ENCODE measurements at regions not wholly inside any gene's neighbourhood (a gene's known extent, or its start where the extent isn't known, plus 50 kb on each side); places are given as distances from the start of the nearest gene placed in this dataset.
"Not testable (repeated sequence)": the region's sequence is repeated elsewhere in the genome, so short reads cannot be mapped to it uniquely, and the experiment has no call there.

- ChIA-PET POLR2A (no interaction called here), CTCF (no interaction called here)
These were observed 80.1 kb upstream of the CD55 start for GRCh38 chr1:207241164-207241934.

- CTCF ChIA-PET = no interaction called here
- POLR2A ChIA-PET = no interaction called here
These were observed 77.8 kb upstream of the CD55 start for GRCh38 chr1:207243442-207244408.

GRCh38 chr1:207244409-207244801, 77.1 kb upstream of the CD55 start:
- CTCF ChIA-PET = no interaction called here
- POLR2A ChIA-PET = no interaction called here

GRCh38 chr1:207245124-207245523, 76.4 kb upstream of the CD55 start:
- POLR2A ChIA-PET = no interaction called here
- CTCF ChIA-PET = no interaction called here

GRCh38 chr1:207248544-207249198, 72.8 kb upstream of the CD55 start:
- ChIA-PET POLR2A (no interaction called here), CTCF (no interaction called here)

GRCh38 chr1:207250431-207250830, 71.0 kb upstream of the CD55 start:
- POLR2A ChIA-PET = no interaction called here
- CTCF ChIA-PET = no interaction called here

GRCh38 chr1:207251066-207251465, 70.4 kb upstream of the CD55 start:
- ChIA-PET CTCF (no interaction called here), POLR2A (no interaction called here)

- POLR2A ChIA-PET = no interaction called here
- CTCF ChIA-PET = no interaction called here
These were observed 64.6 kb upstream of the CD55 start for GRCh38 chr1:207256869-207257268.

GRCh38 chr1:207259391-207259790, 62.1 kb upstream of the CD55 start:
- CTCF ChIA-PET = no interaction called here
- POLR2A ChIA-PET = no interaction called here

GRCh38 chr1:207261971-207262370, 59.5 kb upstream of the CD55 start:
- POLR2A ChIA-PET = no interaction called here
- CTCF ChIA-PET = no interaction called here

- POLR2A ChIA-PET = not testable (repeated sequence)
- CTCF ChIA-PET = interaction anchor here (0.7 kb wide), 1 partner anchor 346 kb away, joined by 3 read pairs; no protein-coding TSS in a partner anchor
These were observed 58.6 kb upstream of the CD55 start for GRCh38 chr1:207262891-207263290.

GRCh38 chr1:207264663-207265252, 56.7 kb upstream of the CD55 start:
- CTCF ChIA-PET = no interaction called here

GRCh38 chr1:207268337-207268736, 53.1 kb upstream of the CD55 start:
- CTCF ChIA-PET = no interaction called here

More at GRCh38 chr1:207264663-207265252, 56.7 kb upstream of the CD55 start:
- POLR2A ChIA-PET = no interaction called here

GRCh38 chr1:207268753-207269511, 52.5 kb upstream of the CD55 start:
- ChIA-PET CTCF (no interaction called here), POLR2A (no interaction called here)

More at GRCh38 chr1:207268337-207268736, 53.1 kb upstream of the CD55 start:
- POLR2A ChIA-PET = no interaction called here
